ENCODE measurements at regions not wholly inside any gene's neighbourhood (a gene's known extent, or its start where the extent isn't known, plus 50 kb on each side); places are given as distances from the start of the nearest gene placed in this dataset.

GRCh38 chr5:167472566-167473108, 818.8 kb upstream of the WWC1 start:
- Histone ChIP-seq H3K4me3 (replicated peaks; ENCODE audit: low read depth, low read length) (no peak overlapping the region), H3K36me3 (ENCODE audit: control insufficient read depth, insufficient read depth, low read length) (no peaks in the 10 kb centered on the region), H3K27me3 (replicated peaks; ENCODE audit: control insufficient read depth, insufficient read depth, low read length) (no peaks in the 10 kb centered on the region)
- no peak for TF ChIP-seq CTCF (IDR thresholded peaks at IDR 0.05; ENCODE audit: insufficient read depth, low read length, poor library complexity, severe bottlenecking)
- no peak for DNase-seq (ENCODE audit: extremely low read depth, insufficient read length)

- DNase-seq (ENCODE audit: extremely low read depth, insufficient read length) = no peak
- Histone ChIP-seq H3K27me3 (replicated peaks; ENCODE audit: control insufficient read depth, insufficient read depth, low read length) (no peaks in the 10 kb centered on the region), H3K36me3 (ENCODE audit: control insufficient read depth, insufficient read depth, low read length) (no peaks in the 10 kb centered on the region), H3K4me3 (replicated peaks; ENCODE audit: low read depth, low read length) (no peak overlapping the region)
- no peak for TF ChIP-seq CTCF (IDR thresholded peaks at IDR 0.05; ENCODE audit: insufficient read depth, low read length, poor library complexity, severe bottlenecking)
Observed at GRCh38 chr5:167478188-167478587, 813.3 kb upstream of the WWC1 start.

GRCh38 chr5:167479779-167480178, 811.7 kb upstream of the WWC1 start:
- Histone ChIP-seq H3K27me3 (replicated peaks; ENCODE audit: control insufficient read depth, insufficient read depth, low read length) (no peaks in the 10 kb centered on the region), H3K4me3 (replicated peaks; ENCODE audit: low read depth, low read length) (no peak overlapping the region), H3K36me3 (ENCODE audit: control insufficient read depth, insufficient read depth, low read length) (no peaks in the 10 kb centered on the region)
- DNase-seq (ENCODE audit: extremely low read depth, insufficient read length) = no peak
- TF ChIP-seq CTCF (IDR thresholded peaks at IDR 0.05; ENCODE audit: insufficient read depth, low read length, poor library complexity, severe bottlenecking) = no peak

GRCh38 chr5:167481345-167481744, 810.1 kb upstream of the WWC1 start:
- no peaks in the 10 kb centered on the region for H3K36me3 ChIP-seq (ENCODE audit: control insufficient read depth, insufficient read depth, low read length)
- no peak overlapping the region for H3K4me3 ChIP-seq (replicated peaks; ENCODE audit: low read depth, low read length)
- TF ChIP-seq CTCF (IDR thresholded peaks at IDR 0.05; ENCODE audit: insufficient read depth, low read length, poor library complexity, severe bottlenecking) = no peak
- H3K27me3 ChIP-seq (replicated peaks; ENCODE audit: control insufficient read depth, insufficient read depth, low read length) = no peaks in the 10 kb centered on the region
- DNase-seq (ENCODE audit: extremely low read depth, insufficient read length) = no peak

GRCh38 chr5:167482555-167482954, 808.9 kb upstream of the WWC1 start:
- Histone ChIP-seq H3K4me3 (replicated peaks; ENCODE audit: low read depth, low read length) (no peak overlapping the region), H3K27me3 (replicated peaks; ENCODE audit: control insufficient read depth, insufficient read depth, low read length) (no peaks in the 10 kb centered on the region), H3K36me3 (ENCODE audit: control insufficient read depth, insufficient read depth, low read length) (no peaks in the 10 kb centered on the region)
- DNase-seq (ENCODE audit: extremely low read depth, insufficient read length) = no peak
- no peak for TF ChIP-seq CTCF (IDR thresholded peaks at IDR 0.05; ENCODE audit: insufficient read depth, low read length, poor library complexity, severe bottlenecking)
